Muscle of back (tissue), 3 donors: ENCODE measurements at regions not wholly inside any gene's neighbourhood (a gene's known extent, or its start where the extent isn't known, plus 50 kb on each side); places are given as distances from the start of the nearest gene placed in this dataset.

ENCODE experiments used
- DNase-seq, 3 donors: peaks; one replicate each; pipeline versions ENCODE4 v3.0.0 to v3.0.0-alpha.2; 2013

GRCh38 chr14:97644365-97644764 lies 847.2 kb downstream of the VRK1 start:
- DNase-seq: no peak

GRCh38 chr14:97649752-97650151 lies 852.6 kb downstream of the VRK1 start:
- no peak for DNase-seq

- DNase-seq: no peak
Observed at GRCh38 chr14:97655169-97655948, 858.2 kb downstream of the VRK1 start.

DNA sequence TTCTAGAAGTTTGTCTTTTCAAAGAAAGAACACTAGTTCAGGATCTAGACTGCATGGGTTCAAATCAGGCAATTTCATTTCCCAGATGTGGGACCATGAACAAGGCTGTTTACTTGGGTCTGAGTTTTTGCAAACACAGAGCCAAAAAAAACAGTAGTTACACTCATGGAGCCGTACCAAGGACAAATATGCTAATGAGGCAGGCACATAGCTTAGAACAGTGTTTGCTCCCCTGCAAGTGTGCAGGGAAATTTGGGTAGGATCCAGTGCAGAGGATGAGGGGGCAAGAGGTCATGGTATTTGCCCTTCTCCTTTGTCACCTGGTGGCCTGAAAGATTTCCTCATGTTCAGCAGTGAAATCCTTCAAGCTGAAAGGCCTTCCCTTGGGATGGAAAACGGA lies 860.4 kb downstream of the VRK1 start:
- DNase-seq: no peak

DNA sequence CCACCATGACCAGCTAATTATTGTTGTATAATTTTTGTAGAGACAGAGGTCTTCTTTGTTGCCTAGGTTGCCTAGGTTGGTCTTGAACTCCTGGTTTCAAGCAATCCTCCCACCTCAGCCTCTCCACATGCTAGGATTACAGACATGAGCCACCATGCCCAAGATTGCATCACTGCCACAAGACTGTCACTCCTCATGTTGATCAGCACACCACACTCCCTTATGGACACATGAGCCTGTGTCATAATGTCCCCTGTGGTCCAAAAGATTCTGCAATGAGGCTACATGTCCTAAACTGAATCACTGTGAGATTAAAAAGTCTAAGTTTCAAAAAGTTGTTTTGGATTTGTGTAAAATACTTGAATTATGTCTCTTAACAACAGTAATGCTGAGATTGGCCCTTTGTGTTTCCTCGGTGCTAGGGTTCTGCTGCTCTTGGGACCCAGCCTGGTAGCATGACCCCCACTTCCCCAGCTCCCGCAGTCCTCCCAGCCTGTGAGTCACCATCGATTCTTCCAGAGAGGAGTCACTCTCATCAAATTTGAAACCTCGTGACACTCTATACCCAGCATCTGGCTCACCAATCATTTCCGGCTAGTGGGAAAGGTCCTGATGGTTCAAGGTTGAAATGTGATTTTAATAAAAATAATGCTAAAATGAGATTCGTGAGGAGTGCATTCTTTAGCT lies 890.9 kb downstream of the VRK1 start:
- peak in 2 of 3 donors; percentile 21 to 31 for DNase-seq

GRCh38 chr14:97688631-97689336 lies 891.6 kb downstream of the VRK1 start:
- DNase-seq: no peak

- no peak for DNase-seq
Observed at GRCh38 chr14:97692084-97692483, 894.9 kb downstream of the VRK1 start.

GRCh38 chr14:97695456-97695981 lies 898.3 kb downstream of the VRK1 start:
- no peak for DNase-seq

DNA sequence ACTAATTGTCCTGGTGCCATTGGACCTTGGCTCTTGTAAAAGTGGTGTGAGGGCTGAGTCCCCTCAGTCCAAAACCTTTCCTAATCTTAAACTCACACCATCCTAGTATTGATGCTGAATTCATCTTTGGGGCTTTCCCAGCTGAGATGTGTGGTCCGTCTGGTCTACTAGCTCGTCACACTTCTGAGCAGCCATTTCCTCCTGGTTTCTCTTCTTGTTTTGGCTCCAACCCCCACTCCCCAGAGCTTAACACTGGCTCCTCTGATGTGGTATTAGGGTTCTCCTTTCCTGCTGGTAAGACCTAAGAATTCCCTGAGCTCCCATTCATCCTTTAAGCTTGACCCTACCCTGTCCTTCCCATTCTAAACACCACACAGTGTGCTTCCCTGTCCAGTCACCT lies 900.6 kb downstream of the VRK1 start:
- no peak for DNase-seq

DNA sequence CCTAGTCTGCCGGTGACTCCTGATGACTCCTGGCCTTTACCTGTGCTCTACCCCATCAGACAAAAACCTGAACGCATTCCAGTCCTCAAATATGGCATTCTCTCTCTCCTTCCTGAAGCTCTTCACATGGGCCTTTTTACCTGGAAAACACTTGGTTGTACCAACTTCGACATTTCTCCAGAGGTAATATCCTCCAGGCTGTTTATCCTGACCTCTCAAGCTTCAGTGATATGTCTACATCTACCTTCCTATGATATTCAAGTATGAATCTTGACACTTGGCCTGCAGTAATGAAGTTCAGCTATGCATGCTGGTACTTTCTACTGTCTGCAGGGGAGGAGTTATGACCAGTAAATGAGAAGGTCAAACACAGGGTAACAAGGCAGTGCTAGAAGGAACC lies 901.8 kb downstream of the VRK1 start:
- DNase-seq: no peak

- DNase-seq: no peak
Observed at GRCh38 chr14:97703006-97703760, 906.0 kb downstream of the VRK1 start.

DNA sequence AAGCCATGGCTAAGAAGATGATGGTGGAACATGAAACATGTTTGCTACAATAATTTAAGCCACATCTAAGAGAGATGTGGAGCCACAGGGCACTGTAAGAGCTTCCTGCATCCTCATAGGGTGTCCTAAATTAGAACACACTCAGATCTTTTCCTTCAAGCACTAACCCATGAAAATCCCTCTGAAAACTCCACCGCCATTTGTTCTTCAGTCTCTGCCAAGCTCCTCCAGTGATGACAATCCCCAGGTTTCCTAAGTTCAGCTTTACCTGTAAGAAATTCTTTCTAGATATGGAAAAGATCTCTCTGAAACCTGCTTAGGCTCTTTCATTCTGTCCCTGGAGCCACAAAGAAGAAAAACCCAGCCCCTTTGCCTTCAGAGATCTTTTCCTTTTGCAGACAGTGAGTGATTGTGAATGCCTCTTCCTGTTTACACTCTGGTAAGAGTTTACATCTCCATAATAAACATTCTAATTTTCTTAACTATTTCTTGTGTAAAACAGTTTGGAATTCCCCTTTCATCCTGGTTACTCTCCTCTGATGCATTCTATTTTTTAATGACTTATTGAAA lies 907.2 kb downstream of the VRK1 start:
- no peak for DNase-seq

DNA sequence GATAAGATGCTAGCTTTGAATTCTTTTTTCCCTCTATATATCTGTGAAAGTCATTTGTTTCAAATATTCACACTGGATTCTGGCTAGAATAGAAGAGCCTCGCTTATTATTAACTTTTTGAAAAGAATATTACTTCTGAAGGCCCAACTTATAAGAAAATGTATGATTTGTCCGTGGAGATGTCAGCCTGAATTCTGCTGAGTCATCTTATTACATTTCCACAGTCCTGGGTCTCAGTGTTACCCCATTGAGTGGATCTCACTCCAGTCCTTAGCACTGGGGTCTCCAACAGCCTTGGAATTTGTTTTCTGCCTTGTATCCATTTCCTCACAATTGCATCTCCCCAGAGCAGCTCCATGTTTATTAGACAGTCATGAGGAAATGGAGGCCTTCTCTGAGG lies 907.9 kb downstream of the VRK1 start:
- DNase-seq: no peak

GRCh38 chr14:97705976-97706375 lies 908.8 kb downstream of the VRK1 start:
- no peak for DNase-seq

DNA sequence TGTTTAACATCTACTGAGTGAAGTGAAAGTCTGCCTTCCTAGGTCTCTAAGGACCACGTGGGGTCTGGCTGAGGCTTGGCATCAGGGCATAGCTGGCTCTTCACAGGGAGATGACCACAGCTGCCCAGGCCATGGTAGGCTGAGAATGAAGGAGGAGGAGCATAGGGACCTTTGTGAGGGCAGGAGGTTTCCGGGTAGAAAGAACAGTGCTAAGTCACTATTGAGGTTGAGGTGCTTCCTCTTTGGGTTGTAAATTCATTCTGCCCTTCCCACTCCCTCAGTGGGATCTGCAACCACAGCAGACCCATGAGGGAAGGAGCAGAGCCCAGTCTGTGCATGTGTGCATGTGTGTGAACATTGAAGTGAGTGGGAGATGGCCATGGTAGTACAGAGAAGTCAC lies 909.6 kb downstream of the VRK1 start:
- DNase-seq: no peak

- no peak for DNase-seq
Observed at GRCh38 chr14:97707603-97708002, 910.4 kb downstream of the VRK1 start.

DNA sequence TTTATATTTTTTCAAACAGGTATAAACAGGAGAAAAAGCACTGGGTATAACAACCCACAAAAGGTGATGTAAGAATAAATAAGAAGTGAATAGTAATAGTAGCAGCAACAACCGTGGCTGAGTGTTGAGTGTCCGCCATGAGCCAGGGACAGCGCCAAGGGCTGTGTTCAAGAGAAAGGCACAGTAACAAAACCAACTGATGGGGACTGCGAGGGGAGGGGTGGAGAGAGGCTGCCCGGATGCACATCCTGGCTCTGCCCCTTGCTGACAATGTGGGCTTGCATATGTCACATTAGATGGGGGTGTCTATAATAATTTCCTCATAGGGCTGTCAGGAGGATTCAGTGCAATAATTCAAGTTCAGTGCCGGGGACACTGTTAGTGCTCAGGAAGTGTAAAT lies 912.4 kb downstream of the VRK1 start:
- no peak for DNase-seq

DNA sequence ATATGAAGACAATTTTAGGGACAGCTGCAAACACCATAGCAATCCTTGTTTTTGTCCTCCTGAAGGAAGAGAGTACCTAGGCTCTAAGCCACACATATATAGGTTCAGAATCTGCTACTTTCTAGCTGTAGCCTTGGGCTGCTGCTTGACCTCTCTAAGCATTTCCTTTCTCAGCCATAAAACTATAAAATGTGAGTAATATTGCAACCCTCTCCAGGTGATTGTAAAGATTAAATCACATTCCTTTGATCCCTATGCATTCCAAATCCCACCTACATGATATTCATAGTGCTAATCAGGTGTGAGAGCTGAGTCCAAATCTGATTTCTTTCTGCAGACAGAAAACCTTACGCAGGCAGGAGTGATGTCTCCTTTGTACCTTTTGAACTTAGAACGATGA lies 913.5 kb downstream of the VRK1 start:
- no peak for DNase-seq

GRCh38 chr14:97712471-97712870 lies 915.3 kb downstream of the VRK1 start:
- no peak for DNase-seq

DNA sequence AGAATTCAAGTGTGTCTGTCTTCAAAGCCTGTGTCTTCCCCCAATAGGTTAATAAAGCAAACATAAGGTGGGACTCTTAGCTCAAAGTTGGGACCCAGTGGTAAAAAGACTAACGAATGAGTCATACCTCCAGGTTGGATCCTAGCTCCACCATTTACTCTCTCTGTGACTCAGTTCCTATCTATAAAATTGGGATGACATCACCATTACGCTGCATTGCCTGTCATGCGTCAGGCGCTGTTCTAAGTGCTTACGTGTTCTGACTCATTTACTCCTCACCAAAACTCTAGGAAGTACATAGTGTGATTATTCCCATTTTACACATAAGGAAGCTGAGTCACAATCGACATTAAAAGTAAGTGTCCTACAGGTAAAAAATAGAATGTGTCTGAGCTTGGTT lies 915.8 kb downstream of the VRK1 start:
- peak in 1 of 3 donors; percentile 16 for DNase-seq

- DNase-seq: no peak
Observed at GRCh38 chr14:97718886-97719442, 921.8 kb downstream of the VRK1 start.
